ENCODE measurements at regions not wholly inside any gene's neighbourhood (a gene's known extent, or its start where the extent isn't known, plus 50 kb on each side); places are given as distances from the start of the nearest gene placed in this dataset.

GRCh38 chr14:42145766-42146165 is 539.1 kb downstream of the LRFN5 start:
- intact Hi-C loops (cut with DNase I; ENCODE audit: low total_unique reads): no loop called here

GRCh38 chr14:42143114-42143513 is 536.4 kb downstream of the LRFN5 start:
- DNase-seq: no peak
- TF ChIP-seq CTCF (IDR thresholded peaks at IDR 0.05 in 8 of 11, conservative IDR thresholded peaks at IDR 0.05 in 3 of 11) (no peak), POLR2A (IDR thresholded peaks at IDR 0.05) (no peak), POLR2AphosphoS5 (IDR thresholded peaks at IDR 0.05) (no peak)
- Histone ChIP-seq H3K27ac (no peak overlapping the region), H3K36me3 (no peaks in the 10 kb centered on the region), H3K27me3 (replicated peaks in 1 of 7) (no peaks in the 10 kb centered on the region), H3K4me3 (no peak overlapping the region), H3K9me3 (peaks cover 0 to 10% (median 0%) of the 10 kb centered on the region in 8 donors), H3K4me1 (no peaks in the 10 kb centered on the region)
- WGBS, 5 donors: 87 to 95% (median 88%) methylated on average over 2 of the region's 2 CpGs
- intact Hi-C loops (cut with DNase I; ENCODE audit: low total_unique reads): no loop called here

More at GRCh38 chr14:42145766-42146165, 539.1 kb downstream of the LRFN5 start:
- 62 to 76% (median 75%) methylated on average over 4 of the region's 4 CpGs for WGBS, 5 donors
- no peaks in the 10 kb centered on the region for H3K36me3 ChIP-seq
- peaks cover 0 to 10% (median 0%) of the 10 kb centered on the region in 8 donors for H3K9me3 ChIP-seq
- no peaks in the 10 kb centered on the region for H3K4me1 ChIP-seq
- TF ChIP-seq POLR2A (IDR thresholded peaks at IDR 0.05) (no peak), POLR2AphosphoS5 (IDR thresholded peaks at IDR 0.05) (no peak), CTCF (IDR thresholded peaks at IDR 0.05 in 8 of 11, conservative IDR thresholded peaks at IDR 0.05 in 3 of 11) (no peak)
- no peaks in the 10 kb centered on the region for H3K27me3 ChIP-seq (replicated peaks in 1 of 7)
- H3K27ac ChIP-seq: no peak overlapping the region
- no peak for DNase-seq
- no peak overlapping the region for H3K4me3 ChIP-seq

GRCh38 chr14:42141328-42141727 is 534.7 kb downstream of the LRFN5 start:
- no peaks in the 10 kb centered on the region for H3K36me3 ChIP-seq
- H3K27ac ChIP-seq: no peak overlapping the region
- no peak for DNase-seq
- H3K4me3 ChIP-seq: no peak overlapping the region
- WGBS, 5 donors: 79 to 94% (median 90%) methylated on average over 2 of the region's 2 CpGs
- peaks cover 0 to 10% (median 0%) of the 10 kb centered on the region in 8 donors for H3K9me3 ChIP-seq
- no peaks in the 10 kb centered on the region for H3K27me3 ChIP-seq (replicated peaks in 1 of 7)
- no peak for TF ChIP-seq POLR2A (IDR thresholded peaks at IDR 0.05)
- TF ChIP-seq POLR2AphosphoS5 (IDR thresholded peaks at IDR 0.05): no peak
- TF ChIP-seq CTCF (IDR thresholded peaks at IDR 0.05 in 8 of 11, conservative IDR thresholded peaks at IDR 0.05 in 3 of 11): no peak
- intact Hi-C loops (cut with DNase I; ENCODE audit: low total_unique reads): no loop called here
- H3K4me1 ChIP-seq: no peaks in the 10 kb centered on the region

- TF ChIP-seq POLR2A (IDR thresholded peaks at IDR 0.05) (no peak), POLR2AphosphoS5 (IDR thresholded peaks at IDR 0.05) (no peak), CTCF (IDR thresholded peaks at IDR 0.05 in 8 of 11, conservative IDR thresholded peaks at IDR 0.05 in 3 of 11) (no peak)
- H3K9me3 ChIP-seq: peaks cover 0 to 10% (median 0%) of the 10 kb centered on the region in 8 donors
- H3K4me1 ChIP-seq: no peaks in the 10 kb centered on the region
- H3K36me3 ChIP-seq: no peaks in the 10 kb centered on the region
- H3K4me3 ChIP-seq: no peak overlapping the region
- H3K27ac ChIP-seq: no peak overlapping the region
- H3K27me3 ChIP-seq (replicated peaks in 1 of 7): no peaks in the 10 kb centered on the region
- no peak for DNase-seq
- intact Hi-C loops (cut with DNase I; ENCODE audit: low total_unique reads): no loop called here
- 64 to 90% (median 71%) methylated on average over 1 of the region's 1 CpG for WGBS, 5 donors
These were observed 534.2 kb downstream of the LRFN5 start for GRCh38 chr14:42140831-42141279.

All from spleen (tissue), 11 donors.